Loucy (cell line): ENCODE measurements at regions not wholly inside any gene's neighbourhood (a gene's known extent, or its start where the extent isn't known, plus 50 kb on each side); places are given as distances from the start of the nearest gene placed in this dataset.

Source experiments
- CTCF ChIP-seq: fragments of 200-600 bp; sonication (generic); conservative IDR thresholded peaks from 2 replicates; pipeline ENCODE4 v1.5.1; 2014; ENCODE audit warnings: mild to moderate bottlenecking, antibody characterized with exemption, low read length
- EZH2phosphoT487 ChIP-seq: fragments of 200-600 bp; IDR thresholded peaks from 2 replicates; pipeline ENCODE4 v1.6.1; 2018; ENCODE audit warnings: antibody characterized with exemption, mild to moderate bottlenecking, moderate library complexity, borderline replicate concordance

DNA sequence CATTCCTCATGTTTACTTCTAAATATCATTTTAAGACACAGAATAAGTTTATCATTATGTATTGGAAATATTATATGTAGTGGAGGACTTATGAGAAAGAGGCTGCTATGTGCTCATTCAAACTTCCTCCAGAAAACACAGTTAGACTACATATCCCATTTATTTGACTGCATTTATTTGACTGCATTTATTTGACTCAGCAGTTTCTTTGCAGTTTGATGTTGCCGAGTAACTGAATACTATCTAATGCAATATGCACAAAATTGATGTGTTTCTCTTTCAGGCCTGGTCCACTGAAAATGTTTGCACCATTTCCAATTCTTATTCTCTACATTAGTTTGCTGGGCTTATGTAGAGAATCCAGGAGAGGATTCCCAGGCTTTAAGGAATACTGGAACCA lies 89.9 kb upstream of the FBN2 start:
- TF ChIP-seq EZH2phosphoT487 (no peak), CTCF (no peak)
